ENCODE measurements at regions not wholly inside any gene's neighbourhood (a gene's known extent, or its start where the extent isn't known, plus 50 kb on each side); places are given as distances from the start of the nearest gene placed in this dataset.

GRCh38 chr4:105025263-105026017, 121.2 kb upstream of the TET2 start:
- Histone ChIP-seq H3F3A (ENCODE audit: low read depth) (no peaks in the 10 kb centered on the region), H3K79me2 (ENCODE audit: insufficient read depth, low read length) (no peaks in the 10 kb centered on the region), H2AFZ (ENCODE audit: low read length) (no peak overlapping the region), H3K4me1 (ENCODE audit: insufficient read depth, low read length, poor library complexity, severe bottlenecking) (no peaks in the 10 kb centered on the region), H3K36me3 (ENCODE audit: insufficient read depth, low read length) (no peaks in the 10 kb centered on the region), H4K20me1 (ENCODE audit: insufficient read depth, low read length, poor library complexity, severe bottlenecking) (no peaks in the 10 kb centered on the region), H3K9me2 (replicated peaks; ENCODE audit: low read depth, low read length) (no peaks in the 10 kb centered on the region), H3K27me3 (ENCODE audit: insufficient read depth, low read length, poor library complexity, severe bottlenecking) (no peaks in the 10 kb centered on the region), H3K4me2 (ENCODE audit: low read depth, low read length, poor library complexity, severe bottlenecking) (no peak overlapping the region), H3K9me3 (ENCODE audit: insufficient read depth, low read depth, low read length) (no peaks in the 10 kb centered on the region), H3K9ac (ENCODE audit: low read depth, low read length, poor library complexity, severe bottlenecking) (no peak overlapping the region), H3K4me3 (ENCODE audit: low read length, poor library complexity, severe bottlenecking) (no peak overlapping the region)
- TF ChIP-seq EZH2phosphoT487 (IDR thresholded peaks at IDR 0.05; ENCODE audit: borderline replicate concordance), result no peak
- TF ChIP-seq, protein P1, sequence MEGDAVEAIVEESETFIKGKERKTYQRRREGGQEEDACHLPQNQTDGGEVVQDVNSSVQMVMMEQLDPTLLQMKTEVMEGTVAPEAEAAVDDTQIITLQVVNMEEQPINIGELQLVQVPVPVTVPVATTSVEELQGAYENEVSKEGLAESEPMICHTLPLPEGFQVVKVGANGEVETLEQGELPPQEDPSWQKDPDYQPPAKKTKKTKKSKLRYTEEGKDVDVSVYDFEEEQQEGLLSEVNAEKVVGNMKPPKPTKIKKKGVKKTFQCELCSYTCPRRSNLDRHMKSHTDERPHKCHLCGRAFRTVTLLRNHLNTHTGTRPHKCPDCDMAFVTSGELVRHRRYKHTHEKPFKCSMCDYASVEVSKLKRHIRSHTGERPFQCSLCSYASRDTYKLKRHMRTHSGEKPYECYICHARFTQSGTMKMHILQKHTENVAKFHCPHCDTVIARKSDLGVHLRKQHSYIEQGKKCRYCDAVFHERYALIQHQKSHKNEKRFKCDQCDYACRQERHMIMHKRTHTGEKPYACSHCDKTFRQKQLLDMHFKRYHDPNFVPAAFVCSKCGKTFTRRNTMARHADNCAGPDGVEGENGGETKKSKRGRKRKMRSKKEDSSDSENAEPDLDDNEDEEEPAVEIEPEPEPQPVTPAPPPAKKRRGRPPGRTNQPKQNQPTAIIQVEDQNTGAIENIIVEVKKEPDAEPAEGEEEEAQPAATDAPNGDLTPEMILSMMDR (conservative IDR thresholded peaks at IDR 0.05; ENCODE audit: low read length), result no peak

DNA sequence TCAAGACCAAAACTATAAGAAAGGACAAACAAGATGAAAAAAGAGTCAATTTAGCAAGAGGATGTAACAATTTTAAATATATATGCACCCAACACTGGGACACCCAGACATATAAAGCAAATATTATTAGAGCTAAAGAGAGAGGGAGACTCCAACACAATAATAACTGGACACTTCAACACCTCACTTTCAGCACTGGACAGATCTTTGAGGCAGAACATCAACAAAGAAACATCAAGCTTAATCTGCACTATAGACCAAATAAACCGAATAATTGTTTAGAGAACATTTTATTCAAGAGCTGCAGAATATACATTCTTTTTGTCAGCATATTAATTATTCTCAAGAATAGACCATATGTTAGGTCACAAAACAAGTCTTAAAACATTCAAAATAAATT, 109.7 kb upstream of the TET2 start:
- Histone ChIP-seq H4K20me1 (ENCODE audit: insufficient read depth, low read length, poor library complexity, severe bottlenecking) (no peaks in the 10 kb centered on the region), H3K4me2 (ENCODE audit: low read depth, low read length, poor library complexity, severe bottlenecking) (no peak overlapping the region), H3K4me3 (ENCODE audit: low read length, poor library complexity, severe bottlenecking) (no peak overlapping the region), H3F3A (ENCODE audit: low read depth) (no peaks in the 10 kb centered on the region), H3K36me3 (ENCODE audit: insufficient read depth, low read length) (no peaks in the 10 kb centered on the region), H3K9me2 (replicated peaks; ENCODE audit: low read depth, low read length) (no peaks in the 10 kb centered on the region), H3K27me3 (ENCODE audit: insufficient read depth, low read length, poor library complexity, severe bottlenecking) (no peaks in the 10 kb centered on the region), H3K79me2 (ENCODE audit: insufficient read depth, low read length) (no peaks in the 10 kb centered on the region), H3K9me3 (ENCODE audit: insufficient read depth, low read depth, low read length) (no peaks in the 10 kb centered on the region), H3K4me1 (ENCODE audit: insufficient read depth, low read length, poor library complexity, severe bottlenecking) (no peaks in the 10 kb centered on the region), H2AFZ (ENCODE audit: low read length) (no peak overlapping the region), H3K9ac (ENCODE audit: low read depth, low read length, poor library complexity, severe bottlenecking) (no peak overlapping the region)
- TF ChIP-seq EZH2phosphoT487 (IDR thresholded peaks at IDR 0.05; ENCODE audit: borderline replicate concordance), result no peak
- TF ChIP-seq, protein P1 (conservative IDR thresholded peaks at IDR 0.05; ENCODE audit: low read length), result no peak

DNA sequence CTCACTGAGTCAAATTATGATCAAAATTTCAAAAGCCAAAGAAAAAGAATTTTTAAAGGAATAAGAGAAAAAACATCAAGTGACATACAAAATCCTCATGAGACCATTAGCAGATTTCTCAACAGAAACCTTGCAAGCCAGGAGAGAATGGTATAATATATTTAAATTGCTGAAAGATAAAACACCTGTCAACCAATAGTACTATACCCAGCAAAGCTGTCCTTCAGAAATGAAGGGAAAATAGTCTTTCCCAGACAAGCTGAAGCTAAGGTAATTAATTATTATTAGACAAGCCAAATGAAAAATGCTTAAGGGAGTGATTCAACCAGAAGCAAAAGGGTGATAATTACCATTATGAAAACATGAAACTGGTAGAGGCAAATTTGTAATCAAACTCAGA, 104.2 kb upstream of the TET2 start:
- Histone ChIP-seq H3K4me2 (ENCODE audit: low read depth, low read length, poor library complexity, severe bottlenecking) (no peak overlapping the region), H3K27me3 (ENCODE audit: insufficient read depth, low read length, poor library complexity, severe bottlenecking) (no peaks in the 10 kb centered on the region), H2AFZ (ENCODE audit: low read length) (no peak overlapping the region), H3F3A (ENCODE audit: low read depth) (no peaks in the 10 kb centered on the region), H3K9me2 (replicated peaks; ENCODE audit: low read depth, low read length) (no peaks in the 10 kb centered on the region), H3K79me2 (ENCODE audit: insufficient read depth, low read length) (no peaks in the 10 kb centered on the region), H3K4me1 (ENCODE audit: insufficient read depth, low read length, poor library complexity, severe bottlenecking) (no peaks in the 10 kb centered on the region), H3K9ac (ENCODE audit: low read depth, low read length, poor library complexity, severe bottlenecking) (no peak overlapping the region), H4K20me1 (ENCODE audit: insufficient read depth, low read length, poor library complexity, severe bottlenecking) (no peaks in the 10 kb centered on the region), H3K4me3 (ENCODE audit: low read length, poor library complexity, severe bottlenecking) (no peak overlapping the region), H3K9me3 (ENCODE audit: insufficient read depth, low read depth, low read length) (no peaks in the 10 kb centered on the region), H3K36me3 (ENCODE audit: insufficient read depth, low read length) (no peaks in the 10 kb centered on the region)
- TF ChIP-seq EZH2phosphoT487 (IDR thresholded peaks at IDR 0.05; ENCODE audit: borderline replicate concordance), result no peak
- TF ChIP-seq, protein P1 (conservative IDR thresholded peaks at IDR 0.05; ENCODE audit: low read length), result no peak

Measured in Loucy (cell line).